Gastrocnemius medialis (tissue), 4 donors: ENCODE measurements at regions not wholly inside any gene's neighbourhood (a gene's known extent, or its start where the extent isn't known, plus 50 kb on each side); places are given as distances from the start of the nearest gene placed in this dataset.

Experiments
- POLR2A ChIP-seq, 2 donors: fragments of 450-650 bp; IDR thresholded peaks; one replicate each; pipeline ENCODE4 v1.6.1; 2017; ENCODE audit warnings: antibody characterized with exemption in 2 of 2, mild to moderate bottlenecking in 2 of 2, moderate library complexity in 2 of 2
- TF ChIP-seq, protein P1 (sequence below), 5 experiments: fragments of 450-650 bp in 3 of 5; fragments of 200-600 bp in 2 of 5; sonication (generic) in 2 of 5; IDR thresholded peaks in 4 of 5; conservative IDR thresholded peaks in 1 of 5; 1 replicate in 4 of 5; 2 replicates in 1 of 5; pipeline ENCODE4 v1.5.1; 2016 to 2019; ENCODE audit warnings: antibody characterized with exemption in 5 of 5, mild to moderate bottlenecking in 3 of 5, moderate library complexity in 3 of 5

DNA sequence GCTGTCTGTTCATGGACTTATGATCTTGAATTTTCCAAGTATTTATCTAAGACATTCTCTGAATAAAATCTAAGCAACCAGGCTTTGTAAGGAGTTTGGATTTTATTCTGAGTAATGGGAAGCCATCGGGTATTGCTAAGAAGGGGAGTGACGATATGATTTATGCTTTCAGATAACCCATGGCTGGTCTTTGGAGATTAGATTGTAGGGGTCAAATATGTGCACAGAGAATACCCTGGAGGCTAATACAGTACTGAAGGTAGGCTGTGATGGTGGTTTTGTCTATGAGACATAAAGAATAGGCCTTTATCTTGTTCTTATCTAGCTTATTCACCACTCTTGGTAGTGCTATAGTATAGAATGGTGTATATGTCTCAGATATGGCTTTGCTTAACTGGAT is 60.0 kb upstream of the C5orf46 start:
- no peak for TF ChIP-seq POLR2A (IDR thresholded peaks at IDR 0.05)
- TF ChIP-seq, protein P1, sequence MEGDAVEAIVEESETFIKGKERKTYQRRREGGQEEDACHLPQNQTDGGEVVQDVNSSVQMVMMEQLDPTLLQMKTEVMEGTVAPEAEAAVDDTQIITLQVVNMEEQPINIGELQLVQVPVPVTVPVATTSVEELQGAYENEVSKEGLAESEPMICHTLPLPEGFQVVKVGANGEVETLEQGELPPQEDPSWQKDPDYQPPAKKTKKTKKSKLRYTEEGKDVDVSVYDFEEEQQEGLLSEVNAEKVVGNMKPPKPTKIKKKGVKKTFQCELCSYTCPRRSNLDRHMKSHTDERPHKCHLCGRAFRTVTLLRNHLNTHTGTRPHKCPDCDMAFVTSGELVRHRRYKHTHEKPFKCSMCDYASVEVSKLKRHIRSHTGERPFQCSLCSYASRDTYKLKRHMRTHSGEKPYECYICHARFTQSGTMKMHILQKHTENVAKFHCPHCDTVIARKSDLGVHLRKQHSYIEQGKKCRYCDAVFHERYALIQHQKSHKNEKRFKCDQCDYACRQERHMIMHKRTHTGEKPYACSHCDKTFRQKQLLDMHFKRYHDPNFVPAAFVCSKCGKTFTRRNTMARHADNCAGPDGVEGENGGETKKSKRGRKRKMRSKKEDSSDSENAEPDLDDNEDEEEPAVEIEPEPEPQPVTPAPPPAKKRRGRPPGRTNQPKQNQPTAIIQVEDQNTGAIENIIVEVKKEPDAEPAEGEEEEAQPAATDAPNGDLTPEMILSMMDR (IDR thresholded peaks at IDR 0.05 in 4 of 5, conservative IDR thresholded peaks at IDR 0.05 in 1 of 5), result no peak
